GM11168 (cell line): ENCODE measurements at regions not wholly inside any gene's neighbourhood (a gene's known extent, or its start where the extent isn't known, plus 50 kb on each side); places are given as distances from the start of the nearest gene placed in this dataset.
"Not testable (repeated sequence)": the region's sequence is repeated elsewhere in the genome, so short reads cannot be mapped to it uniquely, and the experiment has no call there.

Experiments used
- in situ Hi-C: fragments of 300-500 bp; cut with MboI; formaldehyde crosslinking; loops from one replicate; pipeline ENCODE4 v1.12.0; 2022; ENCODE audit warnings: low sequenced_read_pairs; ENCODE audit not compliant: unreplicated experiment

- in situ Hi-C loops = no loop called here
These were observed 324.7 kb upstream of the GRAMD2B start for GRCh38 chr5:126098330-126099017.

GRCh38 chr5:126099077-126099476, 324.1 kb upstream of the GRAMD2B start:
- in situ Hi-C loops = no loop called here

- in situ Hi-C loops = no loop called here
These were observed 322.4 kb upstream of the GRAMD2B start for GRCh38 chr5:126100767-126101166.

GRCh38 chr5:126101901-126102300, 321.3 kb upstream of the GRAMD2B start:
- in situ Hi-C loops = no loop called here

GRCh38 chr5:126103050-126103449, 320.2 kb upstream of the GRAMD2B start:
- in situ Hi-C loops = no loop called here

- in situ Hi-C loops = no loop called here
These were observed 319.3 kb upstream of the GRAMD2B start for GRCh38 chr5:126103868-126104267.

- in situ Hi-C loops = no loop called here
These were observed 318.9 kb upstream of the GRAMD2B start for GRCh38 chr5:126104341-126104740.

GRCh38 chr5:126104951-126105350, 318.3 kb upstream of the GRAMD2B start:
- in situ Hi-C loops = no loop called here

GRCh38 chr5:126106029-126106428, 317.2 kb upstream of the GRAMD2B start:
- in situ Hi-C loops = no loop called here

- in situ Hi-C loops = no loop called here
These were observed 315.8 kb upstream of the GRAMD2B start for GRCh38 chr5:126107381-126107780.

- in situ Hi-C loops = no loop called here
These were observed 314.7 kb upstream of the GRAMD2B start for GRCh38 chr5:126108470-126108869.

- in situ Hi-C loops = no loop called here
These were observed 308.1 kb upstream of the GRAMD2B start for GRCh38 chr5:126115059-126115629.

GRCh38 chr5:126117044-126117443, 306.2 kb upstream of the GRAMD2B start:
- in situ Hi-C loops = no loop called here

- in situ Hi-C loops = no loop called here
These were observed 303.2 kb upstream of the GRAMD2B start for GRCh38 chr5:126119887-126120442.

- in situ Hi-C loops = no loop called here
These were observed 302.3 kb upstream of the GRAMD2B start for GRCh38 chr5:126120939-126121338.

GRCh38 chr5:126122942-126123341, 300.3 kb upstream of the GRAMD2B start:
- in situ Hi-C loops = no loop called here

- in situ Hi-C loops = no loop called here
These were observed 298.4 kb upstream of the GRAMD2B start for GRCh38 chr5:126124706-126125345.

GRCh38 chr5:126125407-126125806, 297.8 kb upstream of the GRAMD2B start:
- in situ Hi-C loops = no loop called here

- in situ Hi-C loops = no loop called here
These were observed 296.6 kb upstream of the GRAMD2B start for GRCh38 chr5:126126574-126126973.

- in situ Hi-C loops = not testable (repeated sequence)
These were observed 295.8 kb upstream of the GRAMD2B start for GRCh38 chr5:126127371-126127770.

GRCh38 chr5:126129431-126129830, 293.8 kb upstream of the GRAMD2B start:
- in situ Hi-C loops = no loop called here
